ENCODE measurements at regions not wholly inside any gene's neighbourhood (a gene's known extent, or its start where the extent isn't known, plus 50 kb on each side); places are given as distances from the start of the nearest gene placed in this dataset.

- H3F3A ChIP-seq (ENCODE audit: insufficient read depth) = peaks cover 4% of the 10 kb centered on the region; the same call in 1 of the 2 replicates
- no peaks in the 10 kb centered on the region for H3K27me3 ChIP-seq (replicated peaks; ENCODE audit: insufficient read depth)
- no peaks in the 10 kb centered on the region for H3K4me1 ChIP-seq (ENCODE audit: insufficient read depth)
- in situ Hi-C loops (cut with MboI) = no loop called here
- H3K9me2 ChIP-seq (ENCODE audit: insufficient read depth) = no peaks in the 10 kb centered on the region
- no peak overlapping the region for H3K9ac ChIP-seq
- WGBS, 2 experiments (ENCODE audit: low coverage in 1 of 2, low lambda C conversion rate in 2 of 2, missing lambda C conversion rate in 2 of 2) = 78 to 83% methylated on average over 1 of the region's 1 CpG
- DNase-seq = peak; percentile 18
- no peak overlapping the region for H3K4me3 ChIP-seq
- no peak overlapping the region for H3K4me2 ChIP-seq (ENCODE audit: unreplicated experiment)
- no peak for TF ChIP-seq EZH2 (IDR thresholded peaks at IDR 0.05; ENCODE audit: insufficient read depth, poor library complexity, severe bottlenecking)
- no peak for TF ChIP-seq EZH2phosphoT487 (IDR thresholded peaks at IDR 0.05; ENCODE audit: insufficient read depth, low read depth)
- H4K20me1 ChIP-seq (ENCODE audit: insufficient read depth) = no peaks in the 10 kb centered on the region
- no peak overlapping the region for H2AFZ ChIP-seq
- no peaks in the 10 kb centered on the region for H3K79me2 ChIP-seq (ENCODE audit: insufficient read depth)
- no peaks in the 10 kb centered on the region for H3K36me3 ChIP-seq (ENCODE audit: low read depth)
- no peak overlapping the region for H3K27ac ChIP-seq
- no peaks in the 10 kb centered on the region for H3K9me3 ChIP-seq (ENCODE audit: low read depth)
Measured at GRCh38 chr10:33955676-33956075, 621.2 kb upstream of the NRP1 start.

- H3F3A ChIP-seq (ENCODE audit: insufficient read depth) = peaks cover 4% of the 10 kb centered on the region; the same call in 1 of the 2 replicates
- H3K27ac ChIP-seq = no peak overlapping the region
- no peaks in the 10 kb centered on the region for H3K79me2 ChIP-seq (ENCODE audit: insufficient read depth)
- H4K20me1 ChIP-seq (ENCODE audit: insufficient read depth) = no peaks in the 10 kb centered on the region
- in situ Hi-C loops (cut with MboI) = no loop called here
- H3K36me3 ChIP-seq (ENCODE audit: low read depth) = no peaks in the 10 kb centered on the region
- H3K9me3 ChIP-seq (ENCODE audit: low read depth) = no peaks in the 10 kb centered on the region
- H3K4me2 ChIP-seq (ENCODE audit: unreplicated experiment) = no peak overlapping the region
- no peak overlapping the region for H3K9ac ChIP-seq
- H3K9me2 ChIP-seq (ENCODE audit: insufficient read depth) = no peaks in the 10 kb centered on the region
- H3K4me3 ChIP-seq = no peak overlapping the region
- H3K4me1 ChIP-seq (ENCODE audit: insufficient read depth) = no peaks in the 10 kb centered on the region
- no peak overlapping the region for H2AFZ ChIP-seq
- no peak for TF ChIP-seq EZH2 (IDR thresholded peaks at IDR 0.05; ENCODE audit: insufficient read depth, poor library complexity, severe bottlenecking)
- no peak for TF ChIP-seq EZH2phosphoT487 (IDR thresholded peaks at IDR 0.05; ENCODE audit: insufficient read depth, low read depth)
- DNase-seq = peak; percentile 71
- no peaks in the 10 kb centered on the region for H3K27me3 ChIP-seq (replicated peaks; ENCODE audit: insufficient read depth)
- 86 to 91% methylated on average over 8 of the region's 8 CpGs for WGBS, 2 experiments (ENCODE audit: low coverage in 1 of 2, low lambda C conversion rate in 2 of 2, missing lambda C conversion rate in 2 of 2)
Measured at GRCh38 chr10:33952692-33953360, 618.4 kb upstream of the NRP1 start.

GRCh38 chr10:33950206-33950605 lies 615.7 kb upstream of the NRP1 start:
- no peak overlapping the region for H3K27ac ChIP-seq
- H2AFZ ChIP-seq = no peak overlapping the region
- H3K36me3 ChIP-seq (ENCODE audit: low read depth) = no peaks in the 10 kb centered on the region
- no peak overlapping the region for H3K4me2 ChIP-seq (ENCODE audit: unreplicated experiment)
- no peak for TF ChIP-seq EZH2phosphoT487 (IDR thresholded peaks at IDR 0.05; ENCODE audit: insufficient read depth, low read depth)
- 98 to 100% methylated on average over 1 of the region's 1 CpG for WGBS, 2 experiments (ENCODE audit: low coverage in 1 of 2, low lambda C conversion rate in 2 of 2, missing lambda C conversion rate in 2 of 2)
- H3K4me3 ChIP-seq = no peak overlapping the region
- no peak overlapping the region for H3K9ac ChIP-seq
- no peaks in the 10 kb centered on the region for H3K9me2 ChIP-seq (ENCODE audit: insufficient read depth)
- H3K79me2 ChIP-seq (ENCODE audit: insufficient read depth) = no peaks in the 10 kb centered on the region
- no peaks in the 10 kb centered on the region for H3K4me1 ChIP-seq (ENCODE audit: insufficient read depth)
- in situ Hi-C loops (cut with MboI) = no loop called here
- no peaks in the 10 kb centered on the region for H3K9me3 ChIP-seq (ENCODE audit: low read depth)
- H3F3A ChIP-seq (ENCODE audit: insufficient read depth) = no peaks in the 10 kb centered on the region
- DNase-seq = no peak
- H4K20me1 ChIP-seq (ENCODE audit: insufficient read depth) = no peaks in the 10 kb centered on the region
- H3K27me3 ChIP-seq (replicated peaks; ENCODE audit: insufficient read depth) = no peaks in the 10 kb centered on the region

GRCh38 chr10:33947544-33947943 lies 613.1 kb upstream of the NRP1 start:
- TF ChIP-seq EZH2 (IDR thresholded peaks at IDR 0.05; ENCODE audit: insufficient read depth, poor library complexity, severe bottlenecking) (no peak), EZH2phosphoT487 (IDR thresholded peaks at IDR 0.05; ENCODE audit: insufficient read depth, low read depth) (no peak)

More at GRCh38 chr10:33947544-33947943, 613.1 kb upstream of the NRP1 start:
- in situ Hi-C loops (cut with MboI) = no loop called here
- no peak for DNase-seq
- H3F3A ChIP-seq (ENCODE audit: insufficient read depth) = no peaks in the 10 kb centered on the region
- H3K9ac ChIP-seq = no peak overlapping the region
- H3K9me2 ChIP-seq (ENCODE audit: insufficient read depth) = no peaks in the 10 kb centered on the region
- H3K9me3 ChIP-seq (ENCODE audit: low read depth) = no peaks in the 10 kb centered on the region
- H3K4me1 ChIP-seq (ENCODE audit: insufficient read depth) = no peaks in the 10 kb centered on the region
- no peaks in the 10 kb centered on the region for H4K20me1 ChIP-seq (ENCODE audit: insufficient read depth)
- H3K36me3 ChIP-seq (ENCODE audit: low read depth) = no peaks in the 10 kb centered on the region
- no peaks in the 10 kb centered on the region for H3K79me2 ChIP-seq (ENCODE audit: insufficient read depth)
- no peak overlapping the region for H2AFZ ChIP-seq
- H3K4me3 ChIP-seq = no peak overlapping the region
- no peak overlapping the region for H3K4me2 ChIP-seq (ENCODE audit: unreplicated experiment)
- 0 out of 2 replicates have a peak, but pooled peaks cover 4% of the 10 kb centered on the region for H3K27me3 ChIP-seq (replicated peaks; ENCODE audit: insufficient read depth)
- 66 to 71% methylated on average over 5 of the region's 5 CpGs for WGBS, 2 experiments (ENCODE audit: low coverage in 1 of 2, low lambda C conversion rate in 2 of 2, missing lambda C conversion rate in 2 of 2)
- H3K27ac ChIP-seq = no peak overlapping the region
